ENCODE measurements at regions not wholly inside any gene's neighbourhood (a gene's known extent, or its start where the extent isn't known, plus 50 kb on each side); places are given as distances from the start of the nearest gene placed in this dataset.
A peak's percentile ranks its signal among the peaks of the same experiment; 100 is the strongest.

DNA sequence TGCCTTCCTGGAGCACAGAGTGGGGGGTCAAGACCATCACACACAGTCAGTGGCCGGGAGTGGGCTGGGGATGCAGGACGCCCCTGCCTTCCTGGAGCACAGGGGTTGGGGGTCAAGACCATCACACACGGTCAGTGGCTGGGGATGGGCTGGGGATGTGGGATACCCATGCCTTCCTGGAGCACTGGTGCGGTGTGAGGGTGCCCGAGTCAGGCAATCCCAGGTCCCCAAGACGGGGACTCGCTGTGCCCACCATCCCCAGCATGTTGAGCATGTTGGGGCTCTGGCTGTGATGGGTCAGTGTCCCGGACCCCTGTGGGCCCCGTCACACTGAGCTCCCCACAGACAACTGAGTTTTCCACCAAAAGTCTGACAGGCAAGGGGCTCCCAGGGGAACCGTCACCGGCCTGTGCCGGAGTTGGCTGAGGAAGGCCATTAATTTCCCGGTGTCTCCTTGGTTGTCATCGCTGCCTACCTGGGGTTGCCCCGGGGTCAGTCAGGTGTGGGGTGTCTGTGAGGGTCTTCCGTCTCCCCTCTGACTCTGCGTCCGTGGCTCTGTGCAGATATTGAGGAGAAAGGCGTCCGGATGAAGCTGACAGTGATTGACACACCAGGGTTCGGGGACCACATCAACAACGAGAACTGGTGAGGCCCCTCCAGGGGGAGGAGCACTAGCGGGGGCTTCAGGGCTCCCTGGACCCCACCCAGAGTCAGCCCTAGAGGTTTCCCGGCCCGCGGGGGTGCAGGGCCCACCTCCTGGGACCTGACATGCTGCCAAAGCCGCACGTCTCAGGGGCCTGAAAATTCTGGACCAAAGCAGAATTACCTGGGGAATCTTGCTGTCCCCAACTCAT lies 347.1 kb downstream of the SEC14L1 start:
- intact Hi-C loops (cut with DNase I): no loop called here
- H3K4me3 ChIP-seq: no peak overlapping the region
- TF ChIP-seq, protein P1, sequence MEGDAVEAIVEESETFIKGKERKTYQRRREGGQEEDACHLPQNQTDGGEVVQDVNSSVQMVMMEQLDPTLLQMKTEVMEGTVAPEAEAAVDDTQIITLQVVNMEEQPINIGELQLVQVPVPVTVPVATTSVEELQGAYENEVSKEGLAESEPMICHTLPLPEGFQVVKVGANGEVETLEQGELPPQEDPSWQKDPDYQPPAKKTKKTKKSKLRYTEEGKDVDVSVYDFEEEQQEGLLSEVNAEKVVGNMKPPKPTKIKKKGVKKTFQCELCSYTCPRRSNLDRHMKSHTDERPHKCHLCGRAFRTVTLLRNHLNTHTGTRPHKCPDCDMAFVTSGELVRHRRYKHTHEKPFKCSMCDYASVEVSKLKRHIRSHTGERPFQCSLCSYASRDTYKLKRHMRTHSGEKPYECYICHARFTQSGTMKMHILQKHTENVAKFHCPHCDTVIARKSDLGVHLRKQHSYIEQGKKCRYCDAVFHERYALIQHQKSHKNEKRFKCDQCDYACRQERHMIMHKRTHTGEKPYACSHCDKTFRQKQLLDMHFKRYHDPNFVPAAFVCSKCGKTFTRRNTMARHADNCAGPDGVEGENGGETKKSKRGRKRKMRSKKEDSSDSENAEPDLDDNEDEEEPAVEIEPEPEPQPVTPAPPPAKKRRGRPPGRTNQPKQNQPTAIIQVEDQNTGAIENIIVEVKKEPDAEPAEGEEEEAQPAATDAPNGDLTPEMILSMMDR (IDR thresholded peaks at IDR 0.05): no peak
- no peaks in the 10 kb centered on the region for H3K4me1 ChIP-seq
- H3K36me3 ChIP-seq: peaks cover 0 to 37% (median 10%) of the 10 kb centered on the region in 3 donors
- no peaks in the 10 kb centered on the region for H3K9me3 ChIP-seq
- peak in 2 of 6 donors; percentile 39 to 43 for DNase-seq
- no peak for FAIRE-seq
- no peaks in the 10 kb centered on the region for H3K27me3 ChIP-seq
- no peak overlapping the region for H3K27ac ChIP-seq
- ATAC-seq: no peak
- 90 to 93% methylated on average over 28 of the region's 28 CpGs for WGBS, 2 donors

DNA sequence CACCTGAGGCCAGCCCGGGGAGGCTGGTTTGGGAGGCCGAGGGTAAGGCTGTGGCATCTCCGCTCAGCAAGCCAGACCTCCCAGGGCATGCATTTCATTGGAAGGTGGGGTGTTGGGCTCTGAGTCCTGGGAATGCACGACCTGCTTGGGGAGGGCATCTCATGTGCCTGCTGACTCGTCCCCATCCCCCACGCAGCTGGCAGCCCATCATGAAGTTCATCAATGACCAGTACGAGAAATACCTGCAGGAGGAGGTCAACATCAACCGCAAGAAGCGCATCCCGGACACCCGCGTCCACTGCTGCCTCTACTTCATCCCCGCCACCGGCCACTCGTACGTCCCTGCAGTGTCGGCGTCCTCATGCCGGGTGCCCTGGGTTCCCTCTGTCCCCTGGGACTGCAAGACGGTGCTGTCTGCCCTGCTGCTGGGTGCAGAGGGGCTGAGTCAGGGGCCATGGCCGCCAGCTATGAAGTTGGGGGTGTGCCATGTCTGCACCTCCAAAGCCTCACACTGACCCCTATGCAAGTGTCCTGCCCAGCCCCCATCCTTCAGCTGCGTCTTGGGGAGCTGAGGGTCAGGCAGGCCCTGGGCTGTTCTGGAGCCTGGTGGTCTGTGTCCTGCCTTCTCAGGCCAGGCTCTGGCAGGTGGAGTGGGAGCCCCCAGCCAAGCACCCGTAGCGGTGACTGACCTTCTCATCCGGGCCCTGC lies 347.9 kb downstream of the SEC14L1 start:
- H3K27me3 ChIP-seq: no peaks in the 10 kb centered on the region
- H3K36me3 ChIP-seq: peaks cover 0 to 34% (median 10%) of the 10 kb centered on the region in 3 donors
- H3K9me3 ChIP-seq: no peaks in the 10 kb centered on the region
- FAIRE-seq: no peak
- intact Hi-C loops (cut with DNase I): no loop called here
- no peak for ATAC-seq
- no peak overlapping the region for H3K27ac ChIP-seq
- WGBS, 2 donors: 94% methylated on average over 25 of the region's 25 CpGs
- peak in 2 of 6 donors; percentile 53 to 68 for DNase-seq
- H3K4me3 ChIP-seq: no peak overlapping the region
- no peaks in the 10 kb centered on the region for H3K4me1 ChIP-seq
- TF ChIP-seq, protein P1 (IDR thresholded peaks at IDR 0.05): no peak

DNA sequence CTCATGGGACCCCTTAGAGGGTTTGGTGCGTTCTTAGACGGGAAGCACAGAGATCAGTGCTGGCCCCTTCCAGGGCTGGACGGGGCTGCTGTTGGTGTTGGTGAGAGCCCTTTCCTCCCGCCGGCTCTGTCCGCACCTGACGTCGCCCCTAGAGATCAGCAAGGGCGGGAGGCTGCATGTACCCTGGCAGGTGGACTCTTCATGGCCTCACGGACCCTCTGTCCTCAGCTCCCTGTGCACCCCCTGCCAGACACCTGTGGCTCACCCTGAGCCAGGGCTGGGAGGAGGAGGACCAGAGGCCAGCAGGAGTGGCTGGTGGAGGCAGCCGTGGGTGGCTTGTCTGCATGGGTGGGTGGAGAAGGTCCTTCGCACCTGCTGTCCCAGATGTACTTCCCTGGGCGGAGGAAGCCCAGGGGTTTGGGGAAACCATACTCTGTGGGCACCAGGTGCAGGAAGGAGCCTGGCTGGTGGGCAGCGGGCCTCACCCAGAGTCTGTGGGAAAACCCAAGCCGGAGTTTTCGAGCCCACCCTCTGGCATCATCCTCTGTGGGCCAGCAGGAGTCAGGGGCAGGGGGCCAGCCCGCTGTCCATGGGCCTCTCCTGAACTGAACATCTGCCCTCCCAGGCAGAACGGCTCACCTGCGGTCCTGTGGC lies 348.6 kb downstream of the SEC14L1 start:
- H3K9me3 ChIP-seq: no peaks in the 10 kb centered on the region
- 93% methylated on average over 18 to 19 of the region's 19 CpGs for WGBS, 2 donors
- peaks cover 0 to 32% (median 10%) of the 10 kb centered on the region in 3 donors for H3K36me3 ChIP-seq
- H3K27me3 ChIP-seq: no peaks in the 10 kb centered on the region
- DNase-seq (peak in 2 of 6 donors; percentile 38 to 59), FAIRE-seq (no peak), ATAC-seq (no peak)
- no peak overlapping the region for H3K4me3 ChIP-seq
- H3K27ac ChIP-seq: no peak overlapping the region
- intact Hi-C loops (cut with DNase I): no loop called here
- H3K4me1 ChIP-seq: no peaks in the 10 kb centered on the region
- TF ChIP-seq, protein P1 (IDR thresholded peaks at IDR 0.05): no peak

DNA sequence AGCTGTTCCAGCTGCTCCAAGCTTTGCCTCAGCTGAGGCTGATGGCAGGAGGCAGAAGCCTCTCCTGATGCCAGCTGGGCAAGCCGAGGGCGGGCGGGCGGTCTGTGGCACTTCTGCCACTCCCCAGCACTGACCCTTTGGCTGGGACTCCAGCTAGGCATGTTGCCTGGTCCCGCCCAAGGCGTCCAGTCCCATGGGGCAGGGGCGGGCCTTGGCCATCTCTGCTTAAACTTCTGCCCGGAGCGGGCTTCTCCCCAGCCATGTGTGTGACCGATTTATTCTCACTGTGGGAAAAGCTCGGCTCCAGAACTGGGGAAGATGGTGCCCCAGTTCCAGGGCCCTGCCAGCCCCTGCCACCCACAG lies 349.1 kb downstream of the SEC14L1 start:
- TF ChIP-seq, protein P1 (IDR thresholded peaks at IDR 0.05): no peak
- no peaks in the 10 kb centered on the region for H3K27me3 ChIP-seq
- ATAC-seq: peak in 3 of 4 donors; percentile 31 to 70 (median 41)
- DNase-seq: peak in 2 of 6 donors; percentile 55 to 80
- peaks cover 0 to 32% (median 10%) of the 10 kb centered on the region in 3 donors for H3K36me3 ChIP-seq
- H3K4me3 ChIP-seq: no peak overlapping the region
- intact Hi-C loops (cut with DNase I): loop anchor here (5.0 to 10.0 kb wide), 3 partner anchors 58 to 165 kb away; no protein-coding TSS in a partner anchor
- no peak overlapping the region for H3K27ac ChIP-seq
- WGBS, 2 donors: 66 to 69% methylated on average over 11 of the region's 11 CpGs
- no peaks in the 10 kb centered on the region for H3K4me1 ChIP-seq
- FAIRE-seq: no peak
- H3K9me3 ChIP-seq: no peaks in the 10 kb centered on the region

All from pancreas (tissue), 10 donors.